ENCODE measurements at regions not wholly inside any gene's neighbourhood (a gene's known extent, or its start where the extent isn't known, plus 50 kb on each side); places are given as distances from the start of the nearest gene placed in this dataset.

DNA sequence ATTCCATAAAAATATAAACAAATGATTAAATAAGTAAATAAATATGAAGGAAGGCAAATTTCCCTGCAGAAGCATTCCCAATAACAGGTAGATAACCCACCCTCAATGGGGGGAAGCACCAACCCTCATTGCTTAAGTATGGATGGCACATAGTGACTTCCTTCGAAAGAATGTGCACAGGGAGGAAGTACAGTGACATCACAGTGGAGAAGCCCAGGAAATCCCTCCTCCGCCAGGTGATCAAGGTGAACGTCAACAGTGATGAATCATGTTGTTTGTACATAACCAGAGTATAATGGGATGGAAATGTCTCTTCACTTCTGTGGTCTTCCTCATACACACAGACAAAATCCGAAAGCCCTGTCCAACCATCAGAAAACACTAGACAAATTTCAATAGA, 267.9 kb downstream of the THBS2 start:
- Mint-ChIP-seq H3K36me3 (ENCODE audit: insufficient read depth, unreplicated experiment) (peaks cover under 1% of the 10 kb centered on the region), H3K27me3 (ENCODE audit: insufficient read depth, unreplicated experiment) (no peaks in the 10 kb centered on the region), H3K4me3 (ENCODE audit: unreplicated experiment) (no peak overlapping the region), H3K4me1 (ENCODE audit: insufficient read depth, unreplicated experiment) (peaks cover 12% of the 10 kb centered on the region), H3K27ac (ENCODE audit: low read depth, unreplicated experiment) (no peak overlapping the region), H3K9me3 (ENCODE audit: unreplicated experiment) (peaks cover 12% of the 10 kb centered on the region)
- intact Hi-C loops (cut with micrococcal nuclease): no loop called here
- TF ChIP-seq, protein P1, sequence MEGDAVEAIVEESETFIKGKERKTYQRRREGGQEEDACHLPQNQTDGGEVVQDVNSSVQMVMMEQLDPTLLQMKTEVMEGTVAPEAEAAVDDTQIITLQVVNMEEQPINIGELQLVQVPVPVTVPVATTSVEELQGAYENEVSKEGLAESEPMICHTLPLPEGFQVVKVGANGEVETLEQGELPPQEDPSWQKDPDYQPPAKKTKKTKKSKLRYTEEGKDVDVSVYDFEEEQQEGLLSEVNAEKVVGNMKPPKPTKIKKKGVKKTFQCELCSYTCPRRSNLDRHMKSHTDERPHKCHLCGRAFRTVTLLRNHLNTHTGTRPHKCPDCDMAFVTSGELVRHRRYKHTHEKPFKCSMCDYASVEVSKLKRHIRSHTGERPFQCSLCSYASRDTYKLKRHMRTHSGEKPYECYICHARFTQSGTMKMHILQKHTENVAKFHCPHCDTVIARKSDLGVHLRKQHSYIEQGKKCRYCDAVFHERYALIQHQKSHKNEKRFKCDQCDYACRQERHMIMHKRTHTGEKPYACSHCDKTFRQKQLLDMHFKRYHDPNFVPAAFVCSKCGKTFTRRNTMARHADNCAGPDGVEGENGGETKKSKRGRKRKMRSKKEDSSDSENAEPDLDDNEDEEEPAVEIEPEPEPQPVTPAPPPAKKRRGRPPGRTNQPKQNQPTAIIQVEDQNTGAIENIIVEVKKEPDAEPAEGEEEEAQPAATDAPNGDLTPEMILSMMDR (IDR thresholded peaks at IDR 0.05; ENCODE audit: unreplicated experiment): no peak
- ChIA-PET CTCF (no interaction called here), POLR2A (interaction anchor here (0.5 to 0.6 kb wide), 2 partner anchors 316 to 922 kb away, joined by 3 to 4 read pairs; no protein-coding TSS in a partner anchor)
- peak; percentile 34 for DNase-seq (ENCODE audit: unreplicated experiment)
- BruUV-seq (replicated peaks): no TSS peak

DNA sequence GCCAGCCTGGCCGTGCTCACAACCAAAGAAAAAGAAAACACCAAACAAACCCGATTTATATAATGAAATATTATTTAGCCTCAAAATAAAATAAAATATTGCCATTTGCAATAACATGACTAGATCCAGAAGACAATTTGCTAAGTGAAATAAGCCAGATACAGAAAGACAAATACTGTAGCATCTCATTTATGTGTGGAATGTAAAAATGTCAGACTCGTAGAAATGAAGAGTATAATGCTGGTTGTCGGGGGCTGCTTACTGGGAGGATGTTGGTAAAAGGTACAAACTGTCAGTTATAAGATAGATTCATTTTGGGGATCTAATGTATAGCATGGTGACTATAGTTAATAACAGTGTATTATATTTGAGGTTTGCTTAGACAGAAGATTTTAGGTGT, 269.7 kb downstream of the THBS2 start:
- POLR2A ChIA-PET: no interaction called here
- Mint-ChIP-seq H3K27ac (ENCODE audit: low read depth, unreplicated experiment) (no peak overlapping the region), H3K27me3 (ENCODE audit: insufficient read depth, unreplicated experiment) (no peaks in the 10 kb centered on the region), H3K9me3 (ENCODE audit: unreplicated experiment) (peaks cover 17% of the 10 kb centered on the region), H3K4me3 (ENCODE audit: unreplicated experiment) (no peak overlapping the region), H3K36me3 (ENCODE audit: insufficient read depth, unreplicated experiment) (peaks cover 5% of the 10 kb centered on the region), H3K4me1 (ENCODE audit: insufficient read depth, unreplicated experiment) (peaks cover 11% of the 10 kb centered on the region)
- intact Hi-C loops (cut with micrococcal nuclease): no loop called here
- DNase-seq (ENCODE audit: unreplicated experiment): no peak
- TF ChIP-seq, protein P1 (IDR thresholded peaks at IDR 0.05; ENCODE audit: unreplicated experiment): no peak
- CTCF ChIA-PET: interaction anchor here (0.5 kb wide), 1 partner anchor 599 kb away, joined by 6 read pairs; no protein-coding TSS in a partner anchor
- no TSS peak for BruUV-seq (replicated peaks)

DNA sequence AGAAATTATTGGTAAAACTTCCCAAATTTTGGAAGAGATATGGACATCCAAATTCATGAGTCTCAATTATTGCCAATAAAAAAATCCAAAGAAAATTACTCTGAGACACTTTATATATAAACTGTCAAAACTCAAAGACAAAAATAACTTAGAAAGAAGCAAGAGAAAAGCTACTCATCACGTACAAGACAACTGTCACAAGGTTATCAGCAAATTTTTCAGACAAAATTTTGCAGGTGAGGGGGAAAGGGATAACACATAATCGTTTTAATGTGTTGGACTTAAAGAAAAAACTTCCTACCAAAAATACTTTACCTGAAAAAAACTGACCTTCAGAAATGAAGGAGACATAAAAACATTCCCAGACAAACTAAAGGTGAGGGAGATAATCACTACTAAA, 272.5 kb downstream of the THBS2 start:
- no peak for DNase-seq (ENCODE audit: unreplicated experiment)
- H3K4me1 Mint-ChIP-seq (ENCODE audit: insufficient read depth, unreplicated experiment): peaks cover 6% of the 10 kb centered on the region
- TF ChIP-seq, protein P1 (IDR thresholded peaks at IDR 0.05; ENCODE audit: unreplicated experiment): no peak
- H3K9me3 Mint-ChIP-seq (ENCODE audit: unreplicated experiment): peaks cover 17% of the 10 kb centered on the region
- no peaks in the 10 kb centered on the region for H3K27me3 Mint-ChIP-seq (ENCODE audit: insufficient read depth, unreplicated experiment)
- H3K27ac Mint-ChIP-seq (ENCODE audit: low read depth, unreplicated experiment): no peak overlapping the region
- no TSS peak for BruUV-seq (replicated peaks)
- peaks cover 5% of the 10 kb centered on the region for H3K36me3 Mint-ChIP-seq (ENCODE audit: insufficient read depth, unreplicated experiment)
- CTCF ChIA-PET: no interaction called here
- intact Hi-C loops (cut with micrococcal nuclease): no loop called here
- H3K4me3 Mint-ChIP-seq (ENCODE audit: unreplicated experiment): no peak overlapping the region
- POLR2A ChIA-PET: no interaction called here

DNA sequence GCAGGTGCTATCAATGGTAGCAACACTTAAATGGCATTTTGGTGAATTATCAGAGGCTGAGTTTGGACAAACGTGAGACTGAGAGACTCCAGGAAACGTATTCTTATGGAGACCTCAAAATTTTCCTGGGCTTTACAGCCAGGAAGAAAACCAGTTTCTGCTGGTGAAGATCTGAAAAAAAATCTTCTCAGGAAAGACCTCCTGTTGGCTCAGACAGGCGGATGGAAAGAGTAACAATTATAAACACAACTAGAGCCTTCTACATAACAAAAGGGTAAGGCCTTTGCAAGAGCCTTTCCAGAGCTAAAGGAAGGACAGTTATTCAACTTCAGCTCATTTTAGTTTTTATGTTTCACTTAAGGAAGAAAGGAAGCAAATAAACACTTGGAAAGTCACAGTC, 274.4 kb downstream of the THBS2 start:
- POLR2A ChIA-PET: no interaction called here
- TF ChIP-seq, protein P1 (IDR thresholded peaks at IDR 0.05; ENCODE audit: unreplicated experiment): no peak
- Mint-ChIP-seq H3K4me1 (ENCODE audit: insufficient read depth, unreplicated experiment) (no peaks in the 10 kb centered on the region), H3K27me3 (ENCODE audit: insufficient read depth, unreplicated experiment) (no peaks in the 10 kb centered on the region), H3K4me3 (ENCODE audit: unreplicated experiment) (no peak overlapping the region), H3K9me3 (ENCODE audit: unreplicated experiment) (peaks cover 17% of the 10 kb centered on the region), H3K36me3 (ENCODE audit: insufficient read depth, unreplicated experiment) (peaks cover 5% of the 10 kb centered on the region), H3K27ac (ENCODE audit: low read depth, unreplicated experiment) (no peak overlapping the region)
- BruUV-seq (replicated peaks): no TSS peak
- intact Hi-C loops (cut with micrococcal nuclease): no loop called here
- DNase-seq (ENCODE audit: unreplicated experiment): no peak
- CTCF ChIA-PET: no interaction called here

Measured in MCF 10A (cell line).